Lung (tissue), 12 donors: ENCODE measurements at regions not wholly inside any gene's neighbourhood (a gene's known extent, or its start where the extent isn't known, plus 50 kb on each side); places are given as distances from the start of the nearest gene placed in this dataset. TPM values are rescaled to one million over a fixed set of nuclear protein-coding genes. Genes with fewer than 3 reads are reported as not detected.

ENCODE experiments used
- ATAC-seq: fragments of 200-7000 bp; cut with Tn5 transposase; one replicate; pipeline ENCODE4 v1.9.1; 2020; ENCODE audit warnings: moderate number of reproducible peaks; ENCODE audit not compliant: insufficient read depth, low FRiP score
- DNase-seq, 3 donors: peaks; one replicate each; pipeline ENCODE4 v3.0.0-alpha.2; 2013 to 2017
- H3K27ac ChIP-seq, 2 donors: one replicate each; pipeline ENCODE4 v1.5.1; 2013; ENCODE audit warnings: mild to moderate bottlenecking in 2 of 2, moderate library complexity in 2 of 2, control low read depth in 1 of 2, inconsistent platforms in 1 of 2, low read depth in 1 of 2, low read length in 1 of 2
- H3K27me3 ChIP-seq, 3 donors: one replicate each; pipeline ENCODE4 v1.5.1; 2013; ENCODE audit warnings: low read length in 2 of 3; ENCODE audit not compliant: control insufficient read depth in 3 of 3, insufficient read depth in 3 of 3
- H3K36me3 ChIP-seq, 4 donors: one replicate each; pipeline ENCODE4 v1.5.1; 2013; ENCODE audit warnings: low read length in 4 of 4, mild to moderate bottlenecking in 1 of 4, moderate library complexity in 1 of 4; ENCODE audit not compliant: control insufficient read depth in 4 of 4, insufficient read depth in 4 of 4
- H3K4me1 ChIP-seq, 5 donors: one replicate each; pipeline ENCODE4 v1.5.1; 2013; ENCODE audit warnings: low read length in 5 of 5, mild to moderate bottlenecking in 2 of 5, moderate library complexity in 1 of 5; ENCODE audit not compliant: control insufficient read depth in 5 of 5, insufficient read depth in 5 of 5
- H3K4me3 ChIP-seq: one replicate; pipeline ENCODE4 v1.5.1; 2013; ENCODE audit warnings: mild to moderate bottlenecking, control low read depth, moderate library complexity
- H3K9ac ChIP-seq, 2 donors: one replicate each; pipeline ENCODE4 v1.5.1; 2013; ENCODE audit warnings: low read length in 2 of 2, control low read depth in 1 of 2; ENCODE audit not compliant: insufficient read depth in 1 of 2
- H3K9me3 ChIP-seq, 4 donors: one replicate each; pipeline ENCODE4 v1.5.1; 2013; ENCODE audit warnings: low read length in 3 of 4, mild to moderate bottlenecking in 1 of 4, moderate library complexity in 1 of 4; ENCODE audit not compliant: control insufficient read depth in 4 of 4, insufficient read depth in 3 of 4
- WGBS, 2 donors: extraction: QIAGEN DNeasy Blood & Tissue Kit; methylation state at CpG; one replicate each; pipeline ENCODE4 v1.1.7; 2013; 5-methylcytosine and 5-hydroxymethylcytosine counted together
- small RNA-seq: library from RNA; depleted of rRNA; stranded (forward); fragments of <200 nt; gene quantifications from one replicate; pipeline ENCODE3, GENCODE V24; 2014; ENCODE audit warnings: low replicate concordance
- TF ChIP-seq, protein P1 (sequence below): IDR thresholded peaks from 2 replicates; pipeline ENCODE4 v1.5.1; 2012; ENCODE audit warnings: mild to moderate bottlenecking; ENCODE audit errors: control extremely low read depth, extremely low read depth
- donor health status: control.
- donor health status: control.
- donor health status: Bipolar disorder and iron deficiency.
- donor health status: healthy.
- donor health status: DM: yes; HTN: yes; CAD: no.

DNA sequence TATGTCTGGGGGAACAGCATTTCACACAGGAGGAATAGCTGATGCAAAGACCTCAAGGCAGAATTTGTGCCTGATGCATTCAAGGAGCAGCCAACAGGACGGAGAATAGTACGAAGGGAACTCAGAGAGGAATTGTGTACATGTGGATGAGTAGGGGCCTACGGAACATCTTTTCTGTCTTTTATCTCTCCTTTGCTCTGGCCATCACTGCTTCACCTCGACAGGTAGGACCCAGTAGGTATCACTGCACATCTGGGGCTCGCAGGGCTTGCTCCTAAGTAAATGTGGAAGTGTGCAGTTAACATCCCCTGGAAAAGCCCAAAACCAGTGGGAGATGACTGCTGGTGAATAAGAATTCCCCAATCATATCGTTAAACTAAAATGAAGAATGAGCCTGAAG, 56.4 kb upstream of the POU1F1 start:
- no peak for ATAC-seq
- WGBS, 2 donors = 86 to 88% methylated on average over 6 of the region's 6 CpGs
- Histone ChIP-seq H3K4me3 (no peak overlapping the region), H3K9me3 (no peaks in the 10 kb centered on the region), H3K27me3 (no peaks in the 10 kb centered on the region), H3K36me3 (no peaks in the 10 kb centered on the region), H3K27ac (no peak overlapping the region), H3K9ac (no peak overlapping the region), H3K4me1 (no peaks in the 10 kb centered on the region)
- TF ChIP-seq, protein P1, sequence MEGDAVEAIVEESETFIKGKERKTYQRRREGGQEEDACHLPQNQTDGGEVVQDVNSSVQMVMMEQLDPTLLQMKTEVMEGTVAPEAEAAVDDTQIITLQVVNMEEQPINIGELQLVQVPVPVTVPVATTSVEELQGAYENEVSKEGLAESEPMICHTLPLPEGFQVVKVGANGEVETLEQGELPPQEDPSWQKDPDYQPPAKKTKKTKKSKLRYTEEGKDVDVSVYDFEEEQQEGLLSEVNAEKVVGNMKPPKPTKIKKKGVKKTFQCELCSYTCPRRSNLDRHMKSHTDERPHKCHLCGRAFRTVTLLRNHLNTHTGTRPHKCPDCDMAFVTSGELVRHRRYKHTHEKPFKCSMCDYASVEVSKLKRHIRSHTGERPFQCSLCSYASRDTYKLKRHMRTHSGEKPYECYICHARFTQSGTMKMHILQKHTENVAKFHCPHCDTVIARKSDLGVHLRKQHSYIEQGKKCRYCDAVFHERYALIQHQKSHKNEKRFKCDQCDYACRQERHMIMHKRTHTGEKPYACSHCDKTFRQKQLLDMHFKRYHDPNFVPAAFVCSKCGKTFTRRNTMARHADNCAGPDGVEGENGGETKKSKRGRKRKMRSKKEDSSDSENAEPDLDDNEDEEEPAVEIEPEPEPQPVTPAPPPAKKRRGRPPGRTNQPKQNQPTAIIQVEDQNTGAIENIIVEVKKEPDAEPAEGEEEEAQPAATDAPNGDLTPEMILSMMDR = no peak
- DNase-seq = no peak

DNA sequence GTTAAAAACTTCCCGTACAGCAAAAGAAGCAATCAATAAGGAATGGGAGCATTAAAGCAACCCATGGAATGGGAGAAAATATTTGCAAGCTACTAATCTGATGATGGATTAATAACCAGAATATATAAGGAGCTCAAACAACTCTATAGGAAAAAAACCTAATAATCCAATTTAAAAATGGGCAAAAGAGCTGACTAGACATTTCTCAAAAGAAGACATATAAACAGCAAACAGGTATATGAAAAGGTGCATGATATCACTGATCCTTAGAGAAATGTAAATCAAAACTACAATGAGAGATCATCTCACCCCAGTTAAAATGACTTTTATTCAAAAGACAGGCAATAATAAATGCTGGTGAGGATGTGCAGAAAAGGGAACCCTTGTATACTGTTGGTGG, 52.7 kb upstream of the POU1F1 start:
- Histone ChIP-seq H3K36me3 (no peaks in the 10 kb centered on the region), H3K9me3 (no peaks in the 10 kb centered on the region), H3K9ac (no peak overlapping the region), H3K4me3 (no peak overlapping the region), H3K27ac (no peak overlapping the region), H3K4me1 (no peaks in the 10 kb centered on the region), H3K27me3 (no peaks in the 10 kb centered on the region)
- TF ChIP-seq, protein P1 = no peak
- 0 to 50% methylated on average over 1 of the region's 1 CpG for WGBS, 2 donors
- ATAC-seq (no peak), DNase-seq (no peak)

Small RNAs in the stretch of these regions (small RNA-seq; reads per million reads assigned to genes)
- gene RNU6-873P (not detected), gene RNU6ATAC6P (not detected)
